ACC112 (cell line): ENCODE measurements at regions not wholly inside any gene's neighbourhood (a gene's known extent, or its start where the extent isn't known, plus 50 kb on each side); places are given as distances from the start of the nearest gene placed in this dataset.

ENCODE experiments used
- H2AFZ ChIP-seq: fragments of 200-600 bp; sonication (generic); one replicate; pipeline ENCODE4 v1.6.0; 2017; ENCODE audit warnings: antibody characterized with exemption, low read length; ENCODE audit not compliant: unreplicated experiment
- H3K27ac ChIP-seq: fragments of 200-600 bp; sonication (generic); 2 replicates; pipeline ENCODE4 v1.5.1; 2014; ENCODE audit warnings: low read depth, mild to moderate bottlenecking, antibody characterized with exemption, low read length, moderate library complexity
- H3K27me3 ChIP-seq: fragments of 200-600 bp; sonication (generic); 2 replicates; pipeline ENCODE4 v1.6.1; 2014; ENCODE audit warnings: mild to moderate bottlenecking, antibody characterized with exemption, low read length, moderate library complexity, mixed read lengths; ENCODE audit not compliant: insufficient read depth
- H3K36me3 ChIP-seq: fragments of 200-600 bp; sonication (generic); 2 replicates; pipeline ENCODE4 v1.6.1; 2016; ENCODE audit warnings: mild to moderate bottlenecking, antibody characterized with exemption, low read length, moderate library complexity, mixed read lengths; ENCODE audit not compliant: insufficient read depth
- H3K4me1 ChIP-seq: fragments of 200-600 bp; sonication (generic); one replicate; pipeline ENCODE4 v1.6.1; 2016; ENCODE audit warnings: low read length, mixed read lengths; ENCODE audit not compliant: insufficient read depth, unreplicated experiment, control insufficient read depth
- H3K4me3 ChIP-seq: fragments of 200-600 bp; sonication (generic); 2 replicates; pipeline ENCODE4 v1.5.1; 2014; ENCODE audit warnings: mild to moderate bottlenecking, low read depth, low read length
- H3K79me2 ChIP-seq: fragments of 200-600 bp; sonication (generic); one replicate; pipeline ENCODE4 v1.6.0; 2016; ENCODE audit warnings: low read length; ENCODE audit not compliant: control insufficient read depth, unreplicated experiment, insufficient read depth

DNA sequence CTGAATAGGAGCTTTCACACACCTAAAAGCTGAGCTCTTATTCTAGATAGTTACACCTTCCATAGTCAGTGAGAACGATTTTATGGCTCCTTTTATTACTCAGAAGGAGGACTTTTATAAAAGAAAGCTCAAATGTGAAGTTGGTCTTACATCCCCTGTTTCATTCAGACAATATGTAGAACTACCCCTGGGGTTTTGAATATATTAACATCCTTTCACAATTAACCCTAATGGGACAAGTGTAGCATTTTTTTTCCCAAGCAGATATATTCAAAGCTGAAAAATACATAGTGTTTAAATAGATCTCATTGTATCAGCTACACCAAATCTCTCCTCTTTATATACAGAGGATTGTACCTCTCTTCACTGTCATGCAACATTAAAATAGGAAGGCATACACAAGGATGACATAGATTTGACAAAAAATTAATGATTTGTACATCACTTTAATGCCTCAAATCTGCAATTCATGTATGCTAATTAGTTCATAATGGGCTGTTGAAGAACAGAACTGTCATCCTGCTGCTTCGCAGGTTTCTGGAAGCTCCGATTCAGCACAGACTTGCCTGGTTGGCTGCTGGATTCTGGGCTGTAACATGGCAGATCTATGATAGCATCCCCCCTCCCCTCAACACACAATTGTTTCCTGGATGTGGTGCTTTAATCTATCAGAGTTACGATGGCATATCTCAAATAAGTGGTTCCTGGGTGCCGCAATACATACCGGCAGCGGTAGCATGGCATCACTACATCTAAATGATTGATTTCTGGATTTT, 129.7 kb upstream of the PARD3B start:
- H3K4me1 ChIP-seq, result no peaks in the 10 kb centered on the region
- H2AFZ ChIP-seq, result no peak overlapping the region
- H3K27ac ChIP-seq, result no peak overlapping the region
- no peak overlapping the region for H3K4me3 ChIP-seq
- no peaks in the 10 kb centered on the region for H3K36me3 ChIP-seq
- H3K27me3 ChIP-seq, result no peaks in the 10 kb centered on the region
- no peaks in the 10 kb centered on the region for H3K79me2 ChIP-seq

DNA sequence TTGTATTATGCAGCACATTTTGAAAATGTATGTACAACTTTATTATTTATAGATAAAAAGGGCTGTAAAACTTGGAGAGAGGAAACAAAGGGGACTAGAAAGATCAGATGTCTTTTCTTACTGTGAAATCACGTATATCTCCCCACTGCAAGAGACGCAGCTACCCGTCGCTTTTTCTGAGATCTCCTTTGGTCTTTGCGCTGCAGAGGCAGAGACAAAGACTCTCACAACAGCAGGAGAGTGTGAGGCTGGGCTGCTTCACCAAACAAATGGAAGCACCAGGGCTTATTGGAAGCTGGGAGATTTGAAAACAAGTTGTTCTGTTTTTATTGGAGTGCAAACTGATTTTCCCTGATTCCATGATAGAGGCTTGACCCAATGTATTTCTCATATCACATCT, 129.0 kb upstream of the PARD3B start:
- Histone ChIP-seq H3K4me3 (no peak overlapping the region), H3K27ac (no peak overlapping the region), H3K4me1 (no peaks in the 10 kb centered on the region), H2AFZ (no peak overlapping the region), H3K36me3 (no peaks in the 10 kb centered on the region), H3K79me2 (no peaks in the 10 kb centered on the region), H3K27me3 (no peaks in the 10 kb centered on the region)

- H3K79me2 ChIP-seq, result no peaks in the 10 kb centered on the region
- H3K36me3 ChIP-seq, result no peaks in the 10 kb centered on the region
- H2AFZ ChIP-seq, result no peak overlapping the region
- no peak overlapping the region for H3K4me3 ChIP-seq
- no peaks in the 10 kb centered on the region for H3K27me3 ChIP-seq
- H3K27ac ChIP-seq, result no peak overlapping the region
- H3K4me1 ChIP-seq, result no peaks in the 10 kb centered on the region
Observed at GRCh38 chr2:204425821-204426220, 119.5 kb upstream of the PARD3B start.

DNA sequence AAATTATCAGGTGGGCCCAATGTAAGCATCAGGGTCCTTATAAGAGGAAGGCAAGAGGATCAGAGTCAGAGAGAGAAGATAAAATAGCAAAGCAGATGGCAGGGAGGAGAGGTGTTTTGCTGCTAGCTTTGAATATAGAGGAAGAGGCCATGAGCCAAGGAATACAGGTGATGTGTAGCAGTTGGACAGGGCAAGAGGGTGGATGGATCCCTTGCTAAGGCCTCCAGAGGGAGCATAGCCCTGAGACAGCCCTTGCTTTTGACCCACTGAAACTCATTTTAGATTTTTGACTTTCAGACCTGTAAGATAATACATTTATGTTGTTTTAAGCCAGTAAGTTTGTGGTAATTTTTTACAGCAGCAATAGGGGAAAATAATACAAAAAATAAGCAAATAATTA, 116.6 kb upstream of the PARD3B start:
- Histone ChIP-seq H3K4me3 (no peak overlapping the region), H3K4me1 (no peaks in the 10 kb centered on the region), H3K27me3 (no peaks in the 10 kb centered on the region), H3K79me2 (no peaks in the 10 kb centered on the region), H3K27ac (no peak overlapping the region), H3K36me3 (peaks cover 3% of the 10 kb centered on the region; the same call in 1 of the 2 replicates), H2AFZ (no peak overlapping the region)

DNA sequence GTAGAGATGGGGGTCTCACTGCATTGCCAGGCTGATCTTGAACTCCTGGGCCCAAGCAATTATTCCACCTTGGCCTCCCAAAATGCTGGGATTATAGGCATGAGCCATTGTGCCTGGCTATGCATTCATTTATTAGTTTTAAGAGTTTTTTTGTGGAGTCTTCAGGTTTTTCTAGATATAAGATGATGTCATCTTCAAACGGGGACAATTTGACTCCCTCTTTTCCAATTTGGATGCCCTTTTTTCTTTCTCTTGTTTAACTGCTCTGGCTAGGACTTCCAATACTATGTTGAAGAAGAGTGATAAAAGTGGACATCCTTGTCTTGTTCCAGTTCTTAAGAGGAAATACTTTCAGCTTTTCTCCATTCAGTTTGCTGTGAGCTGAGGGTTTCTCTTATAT, 113.7 kb upstream of the PARD3B start:
- Histone ChIP-seq H3K4me3 (no peak overlapping the region), H3K4me1 (peaks cover 21% of the 10 kb centered on the region), H2AFZ (no peak overlapping the region), H3K79me2 (no peaks in the 10 kb centered on the region), H3K36me3 (peaks cover 3% of the 10 kb centered on the region; the same call in 1 of the 2 replicates), H3K27ac (no peak overlapping the region), H3K27me3 (no peaks in the 10 kb centered on the region)

DNA sequence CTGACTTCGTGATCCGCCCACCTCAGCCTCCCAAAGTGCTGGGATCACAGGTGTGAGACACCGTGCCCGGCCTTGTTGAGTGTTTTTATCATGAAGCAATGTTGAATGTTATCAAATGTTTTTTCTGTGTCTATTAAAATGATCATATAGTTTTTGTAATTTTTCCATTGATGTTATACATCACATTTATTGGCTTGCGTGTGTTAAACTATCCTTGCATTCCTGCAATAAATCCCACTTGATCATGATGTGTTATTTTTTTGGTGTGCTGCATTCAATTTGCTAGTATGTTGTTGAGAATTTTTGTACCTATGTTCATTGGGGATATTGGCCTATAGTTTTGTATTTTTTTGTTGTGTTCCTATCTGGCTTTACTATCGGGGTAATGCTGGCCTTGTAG, 113.1 kb upstream of the PARD3B start:
- H2AFZ ChIP-seq, result no peak overlapping the region
- peaks cover 3% of the 10 kb centered on the region; the same call in 1 of the 2 replicates for H3K36me3 ChIP-seq
- no peaks in the 10 kb centered on the region for H3K27me3 ChIP-seq
- H3K4me1 ChIP-seq, result peaks cover 21% of the 10 kb centered on the region
- H3K4me3 ChIP-seq, result no peak overlapping the region
- H3K79me2 ChIP-seq, result no peaks in the 10 kb centered on the region
- H3K27ac ChIP-seq, result no peak overlapping the region

DNA sequence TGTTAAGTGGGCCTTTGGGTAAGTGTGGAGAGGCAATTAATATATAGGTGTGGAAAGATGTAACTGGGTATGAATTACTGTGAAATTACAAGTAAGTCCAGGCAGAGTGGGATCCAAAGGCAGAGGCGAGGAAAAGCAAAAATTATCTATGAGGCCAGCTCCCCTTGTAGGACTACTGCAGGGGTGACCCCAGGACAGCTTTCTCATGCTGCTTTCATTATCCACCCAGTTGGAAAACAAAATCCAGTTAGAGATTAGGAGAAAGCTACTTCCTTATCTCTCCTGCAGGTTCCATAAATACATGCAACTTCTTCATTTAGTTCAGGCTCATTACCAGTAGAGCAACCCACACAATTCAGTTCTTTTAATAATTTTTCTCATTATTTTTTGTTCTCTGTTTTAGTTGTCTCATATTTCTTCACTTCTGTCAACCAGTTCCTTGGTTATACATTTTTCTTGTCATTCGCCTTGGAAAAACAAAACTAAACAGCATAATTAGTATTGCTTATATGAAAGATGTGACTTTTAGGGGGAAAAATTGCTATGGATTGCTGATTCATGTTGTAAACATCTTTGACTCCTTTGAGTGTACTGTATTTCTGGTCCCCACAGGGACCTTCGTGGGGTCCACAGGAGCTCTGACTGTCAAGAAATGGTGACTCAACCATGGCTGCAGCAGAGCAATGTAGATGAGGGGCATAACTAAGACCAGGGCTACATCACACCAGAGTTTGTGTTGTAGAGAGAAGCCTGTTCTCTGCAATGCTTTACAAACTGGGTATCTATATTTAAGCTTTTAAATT, 110.4 kb upstream of the PARD3B start:
- Histone ChIP-seq H2AFZ (no peak overlapping the region), H3K27ac (peak overlapping the region; percentile 52), H3K27me3 (no peaks in the 10 kb centered on the region), H3K4me3 (no peak overlapping the region), H3K36me3 (peaks cover 3% of the 10 kb centered on the region; the same call in 1 of the 2 replicates), H3K4me1 (peaks cover 21% of the 10 kb centered on the region), H3K79me2 (no peaks in the 10 kb centered on the region)

GRCh38 chr2:204436230-204436629, 109.0 kb upstream of the PARD3B start:
- H3K36me3 ChIP-seq, result peaks cover 3% of the 10 kb centered on the region; the same call in 1 of the 2 replicates
- no peaks in the 10 kb centered on the region for H3K79me2 ChIP-seq
- H2AFZ ChIP-seq, result no peak overlapping the region
- H3K27me3 ChIP-seq, result no peaks in the 10 kb centered on the region
- peaks cover 21% of the 10 kb centered on the region for H3K4me1 ChIP-seq
- no peak overlapping the region for H3K4me3 ChIP-seq
- H3K27ac ChIP-seq, result no peak overlapping the region

DNA sequence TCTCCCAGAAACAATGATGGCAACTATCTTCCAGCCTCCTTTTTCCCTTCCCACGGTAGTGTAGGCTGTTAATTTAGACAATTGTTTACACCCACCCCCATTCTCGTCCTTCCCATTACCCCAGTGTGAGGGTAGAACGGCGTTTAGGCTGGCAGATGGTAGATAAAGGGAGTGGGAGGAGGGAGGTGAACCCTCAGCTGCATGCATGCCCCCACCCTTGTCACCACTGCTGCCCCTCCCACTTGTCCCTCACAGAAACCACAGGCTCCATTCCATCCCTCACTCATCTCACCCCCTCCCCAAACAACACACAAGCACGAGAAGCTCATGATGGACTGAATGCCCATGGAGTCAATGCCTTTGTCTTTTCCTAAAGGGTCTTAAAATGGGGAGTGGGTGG, 107.9 kb upstream of the PARD3B start:
- H3K27me3 ChIP-seq, result no peaks in the 10 kb centered on the region
- H3K36me3 ChIP-seq, result peaks cover 1% of the 10 kb centered on the region; the same call in 1 of the 2 replicates
- peaks cover 21% of the 10 kb centered on the region for H3K4me1 ChIP-seq
- no peak overlapping the region for H2AFZ ChIP-seq
- H3K4me3 ChIP-seq, result no peak overlapping the region
- no peaks in the 10 kb centered on the region for H3K79me2 ChIP-seq
- H3K27ac ChIP-seq, result no peak overlapping the region

GRCh38 chr2:204437815-204438756, 107.2 kb upstream of the PARD3B start:
- Histone ChIP-seq H3K4me3 (no peak overlapping the region), H3K36me3 (no peaks in the 10 kb centered on the region), H2AFZ (no peak overlapping the region), H3K79me2 (no peaks in the 10 kb centered on the region), H3K27me3 (no peaks in the 10 kb centered on the region), H3K27ac (no peak overlapping the region), H3K4me1 (peaks cover 21% of the 10 kb centered on the region)
